HG02763 (cell line): ENCODE measurements at regions not wholly inside any gene's neighbourhood (a gene's known extent, or its start where the extent isn't known, plus 50 kb on each side); places are given as distances from the start of the nearest gene placed in this dataset.
"Not testable (repeated sequence)": the region's sequence is repeated elsewhere in the genome, so short reads cannot be mapped to it uniquely, and the experiment has no call there.

Experiments used
- ATAC-seq: cut with Tn5 transposase; IDR thresholded peaks from one replicate; pipeline ENCODE4 v1.9.1; 2021; ENCODE audit warnings: mild to moderate bottlenecking, moderate library complexity; ENCODE audit not compliant: unreplicated experiment

GRCh38 chr3:105284876-105285275 is 81.8 kb upstream of the ALCAM start:
- ATAC-seq: no peak

- no peak for ATAC-seq
Observed at GRCh38 chr3:105285653-105286241, 81.0 kb upstream of the ALCAM start.

- no peak for ATAC-seq
Observed at GRCh38 chr3:105293441-105293840, 73.3 kb upstream of the ALCAM start.

GRCh38 chr3:105296182-105296822 is 70.4 kb upstream of the ALCAM start:
- ATAC-seq: not testable (repeated sequence)

GRCh38 chr3:105304487-105304886 is 62.2 kb upstream of the ALCAM start:
- no peak for ATAC-seq

- ATAC-seq: no peak
Observed at GRCh38 chr3:105315144-105315543, 51.6 kb upstream of the ALCAM start.

GRCh38 chr3:105315815-105316214 is 50.9 kb upstream of the ALCAM start:
- ATAC-seq: no peak

GRCh38 chr3:105316331-105316730 is 50.4 kb upstream of the ALCAM start:
- no peak for ATAC-seq
